ENCODE measurements at regions not wholly inside any gene's neighbourhood (a gene's known extent, or its start where the extent isn't known, plus 50 kb on each side); places are given as distances from the start of the nearest gene placed in this dataset.
"Not testable (repeated sequence)": the region's sequence is repeated elsewhere in the genome, so short reads cannot be mapped to it uniquely, and the experiment has no call there.

DNA sequence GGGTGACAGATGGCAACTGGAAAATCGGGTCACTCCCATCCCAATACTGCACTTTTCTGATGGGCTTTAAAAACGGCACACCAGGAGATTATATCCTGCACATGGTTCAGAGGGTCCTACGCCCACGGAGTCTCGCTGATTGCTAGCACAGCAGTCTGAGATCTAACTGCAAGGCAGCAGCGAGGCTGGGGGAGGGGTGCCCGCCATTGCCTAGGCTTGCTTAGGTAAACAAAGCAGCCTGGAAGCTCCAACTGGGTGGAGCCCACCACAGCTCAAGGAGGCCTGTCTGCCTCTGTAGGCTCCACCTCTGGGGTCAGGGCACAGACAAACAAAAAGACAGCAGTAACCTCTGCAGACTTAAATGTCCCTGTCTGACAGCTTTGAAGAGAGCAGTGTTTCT, 158.7 kb upstream of the MOCS2 start:
- not testable (repeated sequence) for DNase-seq (ENCODE audit: low read depth)

GRCh38 chr5:53275666-53276065, 166.1 kb upstream of the MOCS2 start:
- DNase-seq (ENCODE audit: low read depth): no peak

DNA sequence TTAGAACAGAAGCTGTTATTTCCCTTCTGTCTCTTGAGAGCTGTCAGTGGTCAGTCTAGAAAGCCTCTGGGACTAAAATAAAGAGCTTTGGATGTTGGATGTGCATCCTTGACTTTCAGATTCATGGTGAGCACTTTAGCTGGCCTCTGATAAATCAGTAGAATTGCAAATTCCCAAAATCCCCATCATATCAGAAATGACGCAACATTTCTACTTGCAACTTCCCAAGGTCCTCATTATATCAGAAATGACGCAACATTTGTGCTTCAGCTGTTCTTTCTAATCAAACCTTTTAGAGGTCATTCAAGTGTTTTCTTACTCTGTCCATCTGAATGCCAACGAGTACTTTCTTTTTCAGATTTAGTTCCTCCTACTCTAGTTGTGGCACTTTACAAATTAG, 167.3 kb upstream of the MOCS2 start:
- no peak for DNase-seq (ENCODE audit: low read depth)

DNA sequence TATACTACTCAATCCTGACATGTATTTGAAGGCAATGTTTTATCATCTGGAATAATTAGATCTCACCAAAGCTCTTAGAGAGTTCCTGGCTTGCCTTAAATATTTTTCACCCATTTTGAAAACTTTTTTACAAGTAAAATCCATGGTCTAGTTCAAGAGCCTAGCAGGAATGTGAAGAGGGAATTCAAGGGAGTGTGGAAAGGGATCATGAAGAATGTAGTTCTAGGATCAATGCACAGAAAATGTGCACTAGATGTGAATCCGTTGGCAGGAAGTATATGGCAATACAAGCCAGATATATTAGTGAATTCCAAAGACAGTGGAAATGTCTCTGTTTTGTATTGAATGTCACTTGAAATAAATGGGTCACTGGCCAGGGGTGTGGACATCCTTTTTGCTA, 167.9 kb upstream of the MOCS2 start:
- no peak for DNase-seq (ENCODE audit: low read depth)

DNA sequence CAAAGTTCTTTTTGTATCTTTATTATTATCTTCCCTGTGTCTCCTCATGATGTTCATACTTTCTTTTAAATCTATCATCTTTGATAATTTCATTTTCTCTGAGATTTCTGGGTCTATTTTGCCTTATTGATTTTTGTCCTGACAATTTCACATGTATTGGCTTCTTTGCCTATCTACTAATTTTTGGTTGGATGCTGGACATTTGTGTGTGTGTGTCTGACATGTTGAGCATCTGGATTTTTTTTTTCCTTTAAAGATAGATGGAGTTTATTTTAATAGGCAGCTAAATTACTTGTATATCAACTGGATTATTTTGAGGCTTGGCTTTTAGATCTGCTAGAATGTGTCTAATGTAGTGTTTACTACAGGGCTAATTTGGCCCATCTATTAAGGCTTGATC, 178.0 kb upstream of the MOCS2 start:
- no peak for DNase-seq (ENCODE audit: low read depth)

- no peak for DNase-seq (ENCODE audit: low read depth)
Measured at GRCh38 chr5:53288511-53288910, 179.0 kb upstream of the MOCS2 start.

GRCh38 chr5:53291047-53291446, 181.5 kb upstream of the MOCS2 start:
- no peak for DNase-seq (ENCODE audit: low read depth)

DNA sequence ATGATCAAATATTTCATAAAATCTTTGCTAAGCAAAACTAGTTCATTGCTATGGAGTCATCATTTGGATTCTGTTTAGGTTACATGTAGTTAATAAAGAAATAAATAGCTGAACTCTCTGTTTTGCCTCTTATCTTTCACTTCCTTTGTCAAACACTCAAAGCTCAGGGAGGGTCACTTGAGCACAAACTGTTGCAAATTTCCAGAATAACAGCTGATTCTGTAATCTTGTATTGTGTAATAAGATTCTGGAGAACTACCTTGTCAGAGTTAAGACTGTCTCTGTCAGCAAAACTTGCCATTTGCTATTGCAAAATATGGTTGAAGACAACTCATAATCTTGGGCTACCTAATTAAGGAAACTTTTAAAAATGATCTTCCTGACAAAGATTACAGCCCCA, 182.0 kb upstream of the MOCS2 start:
- no peak for DNase-seq (ENCODE audit: low read depth)

GRCh38 chr5:53298841-53299240, 181.6 kb upstream of the FST start:
- no peak for DNase-seq (ENCODE audit: low read depth)

DNA sequence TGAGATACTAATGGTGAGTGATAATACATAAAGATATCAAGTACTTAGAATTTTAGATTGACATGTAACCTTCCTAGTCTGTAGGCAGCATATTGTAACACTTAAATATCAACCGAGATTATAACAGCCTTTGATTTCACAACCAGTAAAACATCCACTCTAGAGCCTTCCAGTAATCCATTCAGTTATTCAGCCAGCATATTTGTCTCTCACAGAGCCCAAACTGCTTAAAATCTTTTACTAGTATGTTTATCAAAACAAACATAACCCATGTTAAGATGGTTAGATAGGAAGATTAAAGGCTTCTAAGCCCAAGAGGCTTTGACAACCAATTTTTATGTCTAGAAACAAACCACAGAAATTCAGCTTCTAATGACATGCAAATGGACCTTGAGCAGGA, 177.9 kb upstream of the FST start:
- DNase-seq (ENCODE audit: low read depth): no peak

GRCh38 chr5:53303105-53303504, 177.3 kb upstream of the FST start:
- DNase-seq (ENCODE audit: low read depth): peak; percentile 62

DNA sequence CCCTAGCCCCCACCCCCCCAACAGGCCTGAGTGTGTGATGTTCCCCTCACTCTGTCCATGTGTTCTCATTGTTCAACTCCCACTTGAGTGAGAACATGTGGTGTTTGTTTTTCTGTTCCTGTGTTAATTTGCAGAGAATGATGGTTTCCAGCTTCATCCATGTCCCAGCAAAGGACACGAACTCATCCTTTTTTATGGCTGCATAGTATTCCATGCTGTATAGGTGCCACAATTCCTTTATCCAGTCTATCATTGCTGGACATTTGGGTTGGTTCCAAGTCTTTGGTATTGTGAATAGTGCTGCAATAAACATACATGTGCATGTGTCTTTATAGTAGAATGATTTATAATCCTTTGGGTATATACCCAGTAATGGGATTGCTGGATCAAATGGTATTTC, 175.1 kb upstream of the FST start:
- not testable (repeated sequence) for DNase-seq (ENCODE audit: low read depth)

GRCh38 chr5:53309653-53310052, 170.8 kb upstream of the FST start:
- DNase-seq (ENCODE audit: low read depth): no peak

GRCh38 chr5:53311681-53312080, 168.7 kb upstream of the FST start:
- no peak for DNase-seq (ENCODE audit: low read depth)

GRCh38 chr5:53313145-53313544, 167.3 kb upstream of the FST start:
- DNase-seq (ENCODE audit: low read depth): no peak

DNA sequence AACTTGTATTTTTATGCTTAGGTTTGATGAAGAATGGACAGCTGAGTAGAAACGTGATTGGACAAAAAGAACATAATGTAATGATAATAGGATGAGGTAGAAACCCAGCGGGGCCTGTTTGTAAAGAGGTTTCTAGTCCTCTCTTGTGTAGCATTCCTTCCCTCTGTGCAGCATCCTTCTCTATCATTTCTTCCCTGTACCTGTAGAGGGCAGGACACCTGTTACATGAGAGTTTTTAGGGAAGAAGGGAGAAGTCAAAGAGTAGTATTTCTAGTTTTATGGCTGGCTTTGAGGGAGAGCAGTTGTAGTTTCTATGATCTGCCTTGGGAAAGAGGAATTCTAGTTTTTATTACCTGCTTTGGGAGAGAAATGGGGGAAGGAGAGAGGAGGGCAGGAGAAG, 162.1 kb upstream of the FST start:
- no peak for DNase-seq (ENCODE audit: low read depth)

DNA sequence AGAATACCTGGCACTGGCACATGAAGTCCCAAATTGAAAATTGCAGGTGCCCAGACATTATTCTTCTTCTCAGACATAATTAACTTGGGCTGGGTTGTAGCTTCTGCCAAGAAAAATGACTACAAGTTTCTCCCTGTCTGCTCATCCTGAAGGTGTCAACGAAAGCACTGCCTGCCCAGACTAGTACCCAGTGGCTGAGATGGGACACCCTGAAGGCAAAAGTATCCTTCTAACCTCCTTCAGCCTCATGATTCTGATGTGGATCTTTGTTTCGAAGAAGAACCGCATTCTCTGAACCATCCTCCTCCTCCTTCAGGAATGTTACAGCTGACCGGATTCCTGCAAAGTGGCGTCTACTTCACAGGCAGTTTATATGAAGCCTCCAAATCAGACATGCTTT, 161.1 kb upstream of the FST start:
- DNase-seq (ENCODE audit: low read depth): no peak

GRCh38 chr5:53321073-53321472, 159.4 kb upstream of the FST start:
- DNase-seq (ENCODE audit: low read depth): no peak

DNA sequence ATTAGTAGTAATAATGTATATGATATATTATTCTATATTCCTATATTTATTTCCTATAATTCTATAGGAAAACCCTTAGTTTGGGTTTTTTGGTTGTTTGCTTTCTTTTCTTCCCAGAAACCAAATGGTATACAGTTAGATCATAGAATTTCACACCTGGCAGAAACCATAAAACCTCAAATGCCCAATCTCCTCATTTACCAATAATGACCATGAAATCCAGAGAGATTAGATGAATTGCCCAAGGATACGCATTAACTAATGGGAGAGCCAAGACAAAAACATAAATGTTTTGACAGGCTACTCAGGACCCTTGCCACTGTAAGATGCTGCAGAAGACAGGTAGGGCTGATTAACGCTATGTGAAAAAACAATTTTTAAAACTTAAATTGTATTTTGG, 158.7 kb upstream of the FST start:
- DNase-seq (ENCODE audit: low read depth): no peak

- DNase-seq (ENCODE audit: low read depth): no peak
Measured at GRCh38 chr5:53322257-53322656, 158.2 kb upstream of the FST start.

- no peak for DNase-seq (ENCODE audit: low read depth)
Measured at GRCh38 chr5:53323511-53323910, 156.9 kb upstream of the FST start.

DNA sequence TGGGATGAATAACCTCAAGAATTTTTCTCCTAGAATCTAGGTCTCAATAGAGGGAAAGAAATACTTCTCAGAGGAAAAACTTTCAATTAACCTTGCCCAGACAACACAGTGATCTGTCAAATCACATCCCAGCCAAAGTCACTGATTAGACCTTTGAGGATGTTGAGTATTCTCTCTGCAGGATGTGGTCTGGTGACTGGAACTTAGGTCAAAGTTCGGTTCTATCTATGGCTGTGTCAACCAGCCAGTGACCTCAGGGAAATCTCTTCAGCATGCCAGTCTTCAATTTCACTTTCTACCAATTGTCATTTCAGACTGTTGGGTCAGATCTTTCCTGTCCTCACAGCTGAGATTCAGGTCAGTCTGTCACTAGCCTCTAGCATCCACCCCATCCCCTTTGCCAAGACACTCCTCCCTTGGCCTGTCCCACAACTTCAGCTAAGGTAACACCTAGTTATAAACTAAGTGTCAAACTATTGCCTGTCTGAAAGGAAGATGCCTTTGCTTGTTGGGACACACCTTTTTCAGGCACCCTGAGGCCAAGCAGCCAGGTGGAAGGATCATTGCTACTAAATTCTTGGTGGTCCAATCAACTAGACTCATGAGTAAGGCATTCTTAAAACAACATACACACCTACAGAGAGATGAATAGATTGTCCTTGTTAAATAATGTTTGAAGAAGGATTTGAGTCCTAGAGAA, 156.3 kb upstream of the FST start:
- DNase-seq (ENCODE audit: low read depth): no peak

- DNase-seq (ENCODE audit: low read depth): no peak
Measured at GRCh38 chr5:53326424-53327153, 153.8 kb upstream of the FST start.

- no peak for DNase-seq (ENCODE audit: low read depth)
Measured at GRCh38 chr5:53327811-53328334, 152.6 kb upstream of the FST start.
